Body of pancreas (tissue), 4 donors: ENCODE measurements at regions not wholly inside any gene's neighbourhood (a gene's known extent, or its start where the extent isn't known, plus 50 kb on each side); places are given as distances from the start of the nearest gene placed in this dataset.

Experiments
- CTCF ChIP-seq, 7 experiments: fragments of 450-650 bp in 4 of 7; fragments of 200-600 bp in 3 of 7; sonication (generic) in 3 of 7; IDR thresholded peaks; one replicate each; pipeline ENCODE4 v1.5.1; 2016 to 2019; ENCODE audit warnings: antibody characterized with exemption in 7 of 7
- POLR2A ChIP-seq, 3 donors: fragments of 450-650 bp; IDR thresholded peaks; one replicate each; pipeline ENCODE4 v1.6.1; 2016; ENCODE audit warnings: antibody characterized with exemption in 3 of 3, mild to moderate bottlenecking in 2 of 3

- no peak for TF ChIP-seq CTCF (IDR thresholded peaks at IDR 0.05)
- TF ChIP-seq POLR2A (IDR thresholded peaks at IDR 0.05), result no peak
Measured at GRCh38 chr10:122756656-122757055, 57.0 kb upstream of the C10orf120 start.
